Fibroblast of villous mesenchyme (primary cell): ENCODE measurements at regions not wholly inside any gene's neighbourhood (a gene's known extent, or its start where the extent isn't known, plus 50 kb on each side); places are given as distances from the start of the nearest gene placed in this dataset.
A peak's percentile ranks its signal among the peaks of the same experiment; 100 is the strongest.

ENCODE experiments used
- DNase-seq: peaks from one replicate; pipeline ENCODE4 v3.0.0-alpha.2; 2010; ENCODE audit warnings: low read depth
- H3K4me3 ChIP-seq: 2 replicates; pipeline ENCODE4 v1.5.1; 2011; ENCODE audit warnings: low read depth, mild to moderate bottlenecking, low read length
- CTCF ChIP-seq: IDR thresholded peaks from 2 replicates; pipeline ENCODE4 v1.5.1; 2012; ENCODE audit warnings: low read depth, mild to moderate bottlenecking, low read length; ENCODE audit not compliant: insufficient read depth

- TF ChIP-seq CTCF, result no peak
- DNase-seq, result no peak
Measured at GRCh38 chr12:25785134-25785533, 173.3 kb upstream of the RASSF8 start.

GRCh38 chr12:25787701-25788100, 170.8 kb upstream of the RASSF8 start:
- H3K4me3 ChIP-seq, result no peak overlapping the region
- no peak for DNase-seq
- TF ChIP-seq CTCF, result no peak

More at GRCh38 chr12:25785134-25785533, 173.3 kb upstream of the RASSF8 start:
- H3K4me3 ChIP-seq, result no peak overlapping the region

- H3K4me3 ChIP-seq, result no peak overlapping the region
- TF ChIP-seq CTCF, result no peak
- no peak for DNase-seq
Measured at GRCh38 chr12:25788707-25789442, 169.6 kb upstream of the RASSF8 start.

- no peak for TF ChIP-seq CTCF
- DNase-seq, result peak; percentile 45
- H3K4me3 ChIP-seq, result no peak overlapping the region
Measured at GRCh38 chr12:25789541-25789944, 168.9 kb upstream of the RASSF8 start.

GRCh38 chr12:25792031-25792430, 166.5 kb upstream of the RASSF8 start:
- TF ChIP-seq CTCF, result no peak
- no peak overlapping the region for H3K4me3 ChIP-seq
- peak; percentile 36 for DNase-seq

- no peak for TF ChIP-seq CTCF
- DNase-seq, result no peak
- H3K4me3 ChIP-seq, result no peak overlapping the region
Measured at GRCh38 chr12:25793196-25793595, 165.3 kb upstream of the RASSF8 start.

- no peak for TF ChIP-seq CTCF
- H3K4me3 ChIP-seq, result no peak overlapping the region
- no peak for DNase-seq
Measured at GRCh38 chr12:25794571-25794970, 163.9 kb upstream of the RASSF8 start.
